PC-9 (cell line): ENCODE measurements at regions not wholly inside any gene's neighbourhood (a gene's known extent, or its start where the extent isn't known, plus 50 kb on each side); places are given as distances from the start of the nearest gene placed in this dataset.

ENCODE experiments used
- BruUV-seq: library from RNA; stranded (reverse); fragments of 400-500 nt; replicated peaks from 2 replicates; lab custom pipeline; 2021; lab: Mats Ljungman, UMichigan
- CTCF ChIA-PET: fragments of 300-600 bp; sonication (Branson Sonifier 250); formaldehyde crosslinking; loops from one replicate; lab custom pipeline; 2022; ENCODE audit warnings: antibody characterized with exemption; lab: Charles Lee
- POLR2A ChIA-PET: fragments of 300-600 bp; sonication (Branson Sonifier 250); formaldehyde crosslinking; loops from one replicate; lab custom pipeline; 2022; ENCODE audit warnings: antibody characterized with exemption; ENCODE audit not compliant: unreplicated experiment; lab: Charles Lee
- DNase-seq, 2 experiments: peaks; one replicate each; pipeline versions ENCODE4 v3.0.0 to v3.0.0-alpha.2; 2015 to 2022; ENCODE audit warnings: mixed read lengths in 1 of 2
- H2AFZ ChIP-seq: fragments of 200-600 bp; sonication (generic); 2 replicates; pipeline ENCODE4 v1.8.1; 2017; ENCODE audit warnings: antibody characterized with exemption
- H3F3A ChIP-seq: fragments of 200-600 bp; sonication (generic); 2 replicates; pipeline ENCODE4 v1.8.1; 2017; ENCODE audit warnings: antibody characterized with exemption, mild to moderate bottlenecking, low read depth; ENCODE audit not compliant: insufficient read depth
- H3K27ac ChIP-seq: fragments of 200-600 bp; sonication (generic); 2 replicates; pipeline ENCODE4 v1.6.1; 2016; ENCODE audit warnings: mixed run types
- H3K27me3 ChIP-seq: fragments of 200-600 bp; sonication (generic); 2 replicates; pipeline ENCODE4 v1.6.1; 2016; ENCODE audit warnings: low read depth, mixed run types; ENCODE audit not compliant: insufficient read depth
- H3K36me3 ChIP-seq: fragments of 200-600 bp; sonication (generic); 2 replicates; pipeline ENCODE4 v1.6.1; 2016; ENCODE audit warnings: low read depth, mixed run types
- H3K4me1 ChIP-seq: fragments of 200-600 bp; sonication (generic); replicated peaks from 2 replicates; pipeline ENCODE4 v1.6.1; 2016; ENCODE audit warnings: mixed run types; ENCODE audit not compliant: insufficient read depth
- H3K4me2 ChIP-seq: fragments of 200-600 bp; sonication (generic); 2 replicates; pipeline ENCODE4 v1.6.1; 2017; ENCODE audit warnings: mixed run types
- H3K4me3 ChIP-seq: fragments of 200-600 bp; sonication (generic); 2 replicates; pipeline ENCODE4 v1.6.1; 2016; ENCODE audit warnings: mixed run types
- H3K79me2 ChIP-seq: fragments of 200-600 bp; sonication (generic); 2 replicates; pipeline ENCODE4 v1.6.1; 2017; ENCODE audit warnings: low read depth, mixed run types
- H3K9me2 ChIP-seq: fragments of 200-600 bp; sonication (generic); 2 replicates; pipeline ENCODE4 v1.8.1; 2017; ENCODE audit warnings: mild to moderate bottlenecking; ENCODE audit not compliant: insufficient read depth
- H3K9me3 ChIP-seq: fragments of 200-600 bp; sonication (generic); 2 replicates; pipeline ENCODE4 v1.8.1; 2016; ENCODE audit warnings: low read depth; ENCODE audit not compliant: insufficient read depth
- H4K20me1 ChIP-seq: fragments of 200-600 bp; sonication (generic); 2 replicates; pipeline ENCODE4 v1.8.1; 2017; ENCODE audit not compliant: insufficient read depth
- EZH2 ChIP-seq: fragments of 200-600 bp; sonication (generic); IDR thresholded peaks from 2 replicates; pipeline ENCODE4 v1.8.0; 2017; ENCODE audit warnings: antibody characterized with exemption, low read depth
- intact Hi-C: fragments of 100-400 bp; cut with micrococcal nuclease; formaldehyde crosslinking; loops from one replicate; pipeline ENCODE4 v1.10.0; 2022; ENCODE audit not compliant: unreplicated experiment
- TF ChIP-seq, protein P1 (sequence below): fragments of 200-600 bp; sonication (generic); conservative IDR thresholded peaks from 2 replicates; pipeline ENCODE4 v1.6.1; 2017; ENCODE audit warnings: mixed run types, antibody characterized with exemption, mild to moderate bottlenecking, moderate library complexity

DNA sequence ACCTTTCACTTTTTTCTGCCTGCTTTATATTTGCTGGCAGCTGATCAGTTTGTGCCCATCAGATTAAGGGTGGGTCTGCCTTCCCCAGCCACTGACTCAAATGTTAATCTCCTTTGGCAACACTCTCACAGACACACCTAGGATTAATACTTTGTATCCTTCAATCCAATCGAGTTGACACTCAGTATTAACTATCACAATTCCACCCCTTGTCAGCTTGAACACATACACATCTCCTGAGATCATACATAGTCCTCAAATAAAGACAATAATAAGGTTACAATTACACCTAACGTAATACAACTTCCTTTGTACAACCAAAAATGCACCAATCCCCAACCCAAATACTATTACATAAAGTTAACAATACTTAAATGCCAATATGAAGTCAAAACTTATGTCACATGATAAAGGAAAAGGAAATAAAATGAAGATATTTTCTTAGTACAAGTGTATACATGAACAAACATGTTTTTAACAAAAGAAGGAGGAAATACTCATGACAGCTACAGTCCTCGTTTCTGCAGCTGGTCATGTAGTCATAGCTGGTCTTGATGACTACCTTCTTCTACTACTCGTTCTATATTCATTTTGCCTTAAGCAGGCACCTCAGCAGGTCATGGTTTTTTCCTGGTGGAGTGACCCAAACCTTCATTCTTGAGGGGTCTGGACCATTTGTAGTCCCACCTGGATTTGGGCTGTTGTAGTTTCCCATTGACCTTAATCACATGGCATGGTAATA lies 96.7 kb upstream of the CABCOCO1 start:
- Histone ChIP-seq H3K27me3 (no peaks in the 10 kb centered on the region), H3F3A (no peaks in the 10 kb centered on the region), H4K20me1 (no peaks in the 10 kb centered on the region), H3K4me2 (no peak overlapping the region), H2AFZ (no peak overlapping the region), H3K4me1 (no peaks in the 10 kb centered on the region), H3K9me3 (no peaks in the 10 kb centered on the region), H3K79me2 (no peaks in the 10 kb centered on the region), H3K27ac (no peak overlapping the region), H3K4me3 (no peak overlapping the region), H3K36me3 (no peaks in the 10 kb centered on the region), H3K9me2 (no peaks in the 10 kb centered on the region)
- DNase-seq = no peak
- intact Hi-C loops = no loop called here
- ChIA-PET CTCF (no interaction called here), POLR2A (no interaction called here)
- BruUV-seq = no TSS peak
- TF ChIP-seq EZH2 = no peak

DNA sequence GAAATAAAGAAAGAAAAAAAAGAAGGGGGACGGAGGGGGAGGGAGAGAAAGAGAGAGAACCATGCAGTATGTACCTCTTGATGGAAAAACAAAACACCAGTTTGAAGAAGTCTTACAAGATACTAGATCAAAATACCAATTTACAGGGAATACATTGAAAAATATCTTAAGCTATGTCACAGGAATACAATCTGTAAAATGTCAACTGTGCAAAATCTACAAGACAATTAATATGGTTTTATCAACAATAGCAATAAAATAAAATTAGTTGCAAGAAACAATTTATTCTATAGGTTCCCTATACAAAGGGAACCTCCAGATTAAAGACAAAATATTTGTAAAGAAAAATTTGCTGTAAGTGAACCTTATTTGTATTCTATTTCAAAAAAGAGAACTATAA lies 98.3 kb upstream of the CABCOCO1 start:
- no peaks in the 10 kb centered on the region for H3F3A ChIP-seq
- no peak for DNase-seq
- H3K36me3 ChIP-seq = no peaks in the 10 kb centered on the region
- BruUV-seq = no TSS peak
- H3K27me3 ChIP-seq = no peaks in the 10 kb centered on the region
- H3K4me2 ChIP-seq = no peak overlapping the region
- no peaks in the 10 kb centered on the region for H3K9me3 ChIP-seq
- H3K79me2 ChIP-seq = no peaks in the 10 kb centered on the region
- intact Hi-C loops = no loop called here
- H3K4me3 ChIP-seq = no peak overlapping the region
- H3K4me1 ChIP-seq = no peaks in the 10 kb centered on the region
- TF ChIP-seq, protein P1, sequence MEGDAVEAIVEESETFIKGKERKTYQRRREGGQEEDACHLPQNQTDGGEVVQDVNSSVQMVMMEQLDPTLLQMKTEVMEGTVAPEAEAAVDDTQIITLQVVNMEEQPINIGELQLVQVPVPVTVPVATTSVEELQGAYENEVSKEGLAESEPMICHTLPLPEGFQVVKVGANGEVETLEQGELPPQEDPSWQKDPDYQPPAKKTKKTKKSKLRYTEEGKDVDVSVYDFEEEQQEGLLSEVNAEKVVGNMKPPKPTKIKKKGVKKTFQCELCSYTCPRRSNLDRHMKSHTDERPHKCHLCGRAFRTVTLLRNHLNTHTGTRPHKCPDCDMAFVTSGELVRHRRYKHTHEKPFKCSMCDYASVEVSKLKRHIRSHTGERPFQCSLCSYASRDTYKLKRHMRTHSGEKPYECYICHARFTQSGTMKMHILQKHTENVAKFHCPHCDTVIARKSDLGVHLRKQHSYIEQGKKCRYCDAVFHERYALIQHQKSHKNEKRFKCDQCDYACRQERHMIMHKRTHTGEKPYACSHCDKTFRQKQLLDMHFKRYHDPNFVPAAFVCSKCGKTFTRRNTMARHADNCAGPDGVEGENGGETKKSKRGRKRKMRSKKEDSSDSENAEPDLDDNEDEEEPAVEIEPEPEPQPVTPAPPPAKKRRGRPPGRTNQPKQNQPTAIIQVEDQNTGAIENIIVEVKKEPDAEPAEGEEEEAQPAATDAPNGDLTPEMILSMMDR = no peak
- no peak for TF ChIP-seq EZH2
- no peak overlapping the region for H2AFZ ChIP-seq
- ChIA-PET POLR2A (no interaction called here), CTCF (no interaction called here)
- no peaks in the 10 kb centered on the region for H4K20me1 ChIP-seq
- no peak overlapping the region for H3K27ac ChIP-seq
- H3K9me2 ChIP-seq = no peaks in the 10 kb centered on the region

DNA sequence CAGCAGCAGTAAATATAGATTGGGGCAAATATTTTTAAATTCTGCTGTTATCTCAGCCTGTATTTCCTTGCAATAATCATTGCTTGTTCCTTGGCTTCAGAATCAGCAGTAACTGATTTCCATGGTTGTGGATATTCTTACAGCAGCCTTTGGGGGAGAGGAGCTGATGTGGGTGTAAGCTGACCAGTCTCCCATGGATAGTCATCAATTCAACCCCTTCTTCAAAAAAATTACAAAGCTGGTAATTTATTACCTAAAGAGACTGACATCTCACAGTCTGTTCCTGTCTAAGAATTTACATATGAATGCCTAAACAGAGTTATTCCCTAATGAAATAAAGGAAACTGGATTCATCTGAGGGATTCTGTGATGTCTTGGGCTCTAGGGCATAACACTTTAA lies 103.1 kb upstream of the CABCOCO1 start:
- CTCF ChIA-PET = no interaction called here
- H3K36me3 ChIP-seq = no peaks in the 10 kb centered on the region
- POLR2A ChIA-PET = no interaction called here
- DNase-seq = no peak
- no peak overlapping the region for H3K4me2 ChIP-seq
- H3K27ac ChIP-seq = no peak overlapping the region
- H3K4me3 ChIP-seq = no peak overlapping the region
- H3K9me3 ChIP-seq = no peaks in the 10 kb centered on the region
- H3K4me1 ChIP-seq = no peaks in the 10 kb centered on the region
- H3K79me2 ChIP-seq = no peaks in the 10 kb centered on the region
- no peaks in the 10 kb centered on the region for H3K27me3 ChIP-seq
- no peaks in the 10 kb centered on the region for H4K20me1 ChIP-seq
- no peaks in the 10 kb centered on the region for H3F3A ChIP-seq
- intact Hi-C loops = no loop called here
- no TSS peak for BruUV-seq
- no peak overlapping the region for H2AFZ ChIP-seq
- H3K9me2 ChIP-seq = no peaks in the 10 kb centered on the region
- TF ChIP-seq, protein P1 = no peak
- TF ChIP-seq EZH2 = no peak

DNA sequence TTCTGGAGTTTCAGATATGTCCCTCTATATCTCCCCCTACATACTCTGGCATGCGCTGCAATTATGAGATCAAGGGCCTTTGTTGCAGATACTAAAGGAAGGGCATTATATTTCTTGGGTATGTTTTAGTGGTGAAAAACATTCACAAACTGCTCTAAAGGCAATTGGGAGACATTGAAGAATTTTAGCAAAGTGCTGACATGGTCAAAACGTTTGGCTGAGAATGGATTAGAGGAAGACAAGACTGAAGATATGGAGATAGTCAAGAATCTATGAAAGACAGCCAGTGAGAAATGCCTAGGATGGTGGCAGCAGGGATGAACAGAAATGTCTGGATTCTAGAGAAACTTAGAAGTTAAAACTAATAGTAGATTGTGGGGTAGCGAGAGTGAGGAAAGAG lies 104.5 kb upstream of the CABCOCO1 start:
- Histone ChIP-seq H3K27me3 (no peaks in the 10 kb centered on the region), H3K4me2 (no peak overlapping the region), H3K36me3 (no peaks in the 10 kb centered on the region), H3K79me2 (no peaks in the 10 kb centered on the region), H3K4me3 (no peak overlapping the region), H3K27ac (no peak overlapping the region), H3K9me2 (no peaks in the 10 kb centered on the region), H3K9me3 (no peaks in the 10 kb centered on the region), H3K4me1 (no peaks in the 10 kb centered on the region), H2AFZ (no peak overlapping the region), H3F3A (no peaks in the 10 kb centered on the region), H4K20me1 (no peaks in the 10 kb centered on the region)
- POLR2A ChIA-PET = no interaction called here
- DNase-seq = no peak
- no TSS peak for BruUV-seq
- CTCF ChIA-PET = no interaction called here
- intact Hi-C loops = no loop called here
- no peak for TF ChIP-seq EZH2
- TF ChIP-seq, protein P1 = no peak
